CD4-positive, alpha-beta T cell treated with Interleukin-6 for 4 hours (primary cell): ENCODE measurements at regions not wholly inside any gene's neighbourhood (a gene's known extent, or its start where the extent isn't known, plus 50 kb on each side); places are given as distances from the start of the nearest gene placed in this dataset.
A peak's percentile ranks its signal among the peaks of the same experiment; 100 is the strongest.

Source experiments
- DNase-seq: peaks from one replicate; pipeline ENCODE4 v3.0.0-alpha.2; 2020; ENCODE audit warnings: mixed read lengths

DNA sequence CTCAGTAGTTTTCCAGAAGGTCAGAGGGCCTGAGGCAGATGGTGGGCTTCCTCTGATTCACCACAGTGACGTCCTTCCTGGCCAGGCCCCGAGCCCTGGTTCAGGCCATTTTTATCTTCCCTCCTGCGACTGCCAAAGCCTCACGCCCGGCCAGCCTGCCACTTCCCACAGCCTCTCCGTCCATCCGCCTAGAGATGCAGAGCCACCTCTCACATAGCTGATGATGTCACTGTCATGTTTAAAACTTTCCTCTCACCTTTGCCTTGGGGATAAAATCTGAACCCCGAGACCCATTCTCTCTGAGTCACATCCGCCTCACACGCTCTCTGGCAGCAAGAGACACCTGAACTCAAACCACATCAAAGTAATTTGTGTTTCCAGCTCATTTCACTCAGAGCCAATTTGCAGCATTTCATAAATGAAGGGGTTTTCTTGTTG lies 175.3 kb downstream of the QDPR start:
- peak; percentile 76 for DNase-seq

DNA sequence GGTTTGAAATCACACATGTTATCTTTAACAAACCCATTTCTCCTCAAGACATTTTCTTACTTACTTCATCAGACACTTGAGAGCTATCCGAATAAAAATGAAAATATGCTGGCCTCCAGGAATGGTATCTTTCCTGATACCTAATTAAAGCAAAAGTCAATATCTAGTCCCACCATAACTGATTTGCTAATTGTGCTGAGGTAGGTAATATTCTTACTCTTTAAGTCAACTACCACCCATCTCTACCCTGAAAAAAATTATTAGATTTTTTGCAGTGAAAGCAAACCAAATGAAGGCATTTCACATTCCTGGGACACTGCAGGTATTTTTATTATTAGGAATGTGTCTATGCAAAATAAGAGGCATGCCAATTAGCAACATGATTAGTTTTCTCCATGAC lies 175.8 kb downstream of the QDPR start:
- DNase-seq, result no peak

DNA sequence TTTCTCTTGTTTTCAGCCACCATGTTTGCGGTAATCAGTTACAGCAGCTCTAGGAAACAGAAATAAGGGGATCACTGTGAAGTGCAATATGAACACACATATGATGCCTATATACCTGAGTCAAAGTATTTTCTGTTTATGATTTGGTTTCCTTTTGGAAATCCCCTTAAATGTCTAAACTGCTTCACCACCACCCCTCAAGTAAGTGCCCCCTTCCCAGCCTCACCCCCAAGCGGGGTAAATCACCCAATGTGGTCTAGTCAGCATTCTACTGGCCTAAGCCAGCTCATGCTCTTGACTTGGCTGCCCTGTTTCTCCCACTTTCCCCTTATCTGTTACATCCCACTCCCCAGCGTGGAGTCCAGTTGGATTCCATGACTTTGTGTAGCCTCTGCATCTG lies 176.5 kb downstream of the QDPR start:
- DNase-seq, result no peak

DNA sequence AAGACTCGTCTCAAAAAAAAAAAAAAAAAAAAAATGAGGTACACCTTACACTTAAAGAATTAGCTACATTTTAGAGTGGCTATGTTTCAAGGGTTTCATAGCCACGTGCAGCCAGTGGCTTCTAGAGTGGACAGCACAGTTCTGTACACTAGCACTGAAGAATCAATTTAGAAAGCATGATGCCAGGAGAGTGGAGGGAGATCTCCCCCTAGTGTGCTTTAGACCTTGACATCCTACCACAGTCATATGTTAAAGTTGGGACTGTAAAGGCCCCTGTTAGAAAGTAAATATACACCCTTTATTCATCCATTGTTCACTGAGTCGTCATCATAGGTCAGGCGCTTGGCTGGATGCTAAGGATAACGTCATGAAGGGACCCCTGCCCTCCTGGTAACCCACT lies 179.4 kb downstream of the QDPR start:
- no peak for DNase-seq

DNA sequence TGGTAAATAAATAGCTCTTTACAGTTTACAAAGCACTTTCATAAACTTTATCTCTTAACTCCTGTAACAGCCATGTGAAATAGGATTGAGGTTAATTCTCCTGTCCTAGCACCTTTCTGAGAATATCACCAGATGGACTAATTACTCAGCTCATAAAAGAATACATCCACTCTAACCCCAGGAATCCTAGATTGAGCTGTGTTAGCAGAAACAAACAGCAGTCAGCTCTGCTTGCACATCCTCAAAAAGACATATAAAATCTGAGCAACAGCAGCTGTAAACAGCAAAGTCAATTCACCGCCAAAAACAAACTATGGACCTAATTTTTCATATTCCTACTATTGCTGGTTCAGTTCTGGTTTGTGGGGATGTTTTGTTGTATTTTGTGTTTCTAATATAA lies 182.8 kb downstream of the QDPR start:
- no peak for DNase-seq

DNA sequence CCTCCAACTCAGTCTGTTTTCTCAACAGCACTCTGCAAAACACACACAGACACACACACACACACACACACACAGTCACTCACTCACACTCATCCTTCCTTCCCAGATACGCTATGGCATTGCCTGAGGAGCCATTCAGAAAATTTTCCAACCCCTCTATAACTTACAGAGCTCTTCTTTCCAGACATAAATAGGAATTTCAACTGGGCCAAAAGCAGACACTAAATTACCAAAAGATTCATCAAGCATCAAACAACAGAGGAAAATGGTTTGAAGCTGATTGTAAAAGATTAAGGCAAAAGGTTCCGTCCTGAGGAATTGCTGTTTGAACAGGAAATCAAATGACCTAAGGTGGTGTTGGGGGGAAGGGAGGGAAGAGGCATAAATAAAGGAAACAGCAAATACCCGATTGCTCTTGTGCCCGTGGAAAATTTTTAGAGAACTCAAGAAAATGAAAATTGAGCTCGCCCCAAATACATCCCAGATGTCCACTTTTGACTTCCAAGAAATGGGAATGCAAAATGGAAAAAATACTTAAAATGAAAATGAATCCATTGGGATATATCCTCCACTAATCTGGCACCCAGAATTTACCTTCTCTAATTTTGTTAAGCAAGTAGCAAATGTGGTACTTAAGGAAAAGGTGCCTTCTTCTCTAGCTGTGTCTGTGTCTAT lies 183.6 kb downstream of the QDPR start:
- DNase-seq, result no peak

DNA sequence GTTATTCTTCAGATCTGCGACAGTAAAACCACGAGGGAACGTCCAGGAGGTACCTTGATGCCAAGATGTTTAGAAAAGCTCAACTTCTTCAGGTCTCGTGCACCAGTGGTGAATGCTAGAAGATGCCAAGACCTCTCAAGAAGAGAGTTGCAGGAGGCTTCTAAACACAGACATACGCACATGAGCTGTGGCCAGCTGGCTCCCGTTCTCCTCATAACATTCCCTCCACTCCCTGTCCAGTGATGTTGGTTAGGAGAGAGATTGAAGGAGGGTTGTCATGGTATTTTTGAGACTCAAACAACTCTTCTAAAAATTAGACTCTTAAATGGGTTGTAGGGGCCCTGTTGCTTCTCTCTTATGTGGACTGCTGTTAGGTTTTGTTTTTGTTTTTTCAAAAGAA lies 184.3 kb downstream of the QDPR start:
- DNase-seq, result no peak

DNA sequence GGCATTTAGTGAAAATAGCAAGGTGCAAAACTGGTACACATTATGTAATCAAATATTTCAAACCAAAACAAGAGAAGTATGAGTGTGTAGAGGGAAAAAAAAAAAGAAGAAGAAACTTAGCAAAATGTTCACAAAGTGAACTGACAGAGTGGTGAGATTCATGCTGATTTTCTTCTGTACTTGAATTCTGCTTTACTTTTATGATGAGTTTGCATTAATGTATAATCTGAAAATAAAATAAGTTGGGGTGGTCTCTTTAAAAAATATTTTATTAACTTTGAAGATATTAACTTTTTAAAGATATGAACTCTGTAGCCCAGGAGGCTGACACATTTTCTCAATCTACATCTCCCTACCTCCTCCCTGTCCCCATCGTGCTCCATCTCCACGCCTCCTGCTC lies 185.1 kb downstream of the QDPR start:
- no peak for DNase-seq

DNA sequence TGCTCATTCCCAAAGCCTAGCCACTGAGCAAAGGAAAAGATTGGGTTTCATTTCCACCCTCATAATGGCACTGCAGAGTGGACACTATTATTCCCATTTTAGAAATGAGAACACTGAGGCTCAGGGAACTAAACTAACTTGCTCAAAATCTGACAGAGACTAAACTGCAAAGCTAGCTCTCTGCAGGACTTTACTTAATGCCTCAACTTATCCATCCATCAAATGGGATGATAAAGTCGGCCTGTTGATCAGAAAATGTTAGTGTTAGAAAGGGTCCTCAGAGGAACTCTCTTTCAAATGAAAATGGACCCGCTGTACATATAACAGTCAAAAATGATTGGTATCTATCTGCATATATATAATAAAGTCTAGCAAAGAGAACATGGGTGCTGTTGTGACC lies 186.8 kb downstream of the QDPR start:
- no peak for DNase-seq

DNA sequence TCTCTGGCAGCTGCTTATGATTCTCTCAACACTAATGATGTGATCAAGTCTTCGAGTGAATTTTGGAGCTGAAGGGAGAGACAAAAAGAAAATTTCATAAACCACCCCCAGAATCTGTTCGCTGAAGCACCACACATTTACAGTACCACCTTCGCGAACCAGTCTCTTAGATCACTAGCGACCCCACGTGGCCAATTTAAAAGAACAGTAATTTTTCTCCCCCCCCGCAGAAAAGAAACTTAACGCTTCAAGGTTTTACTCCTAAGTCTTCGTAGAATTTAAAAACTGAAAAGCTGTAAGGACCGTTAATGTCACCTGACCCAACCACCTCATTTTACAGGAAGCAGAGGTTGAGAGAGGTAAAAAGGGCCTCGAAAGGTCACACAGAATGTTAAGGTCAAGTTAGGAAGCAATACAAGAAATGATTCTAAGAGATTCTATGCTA lies 187.5 kb downstream of the QDPR start:
- peak; percentile 63 for DNase-seq

DNA sequence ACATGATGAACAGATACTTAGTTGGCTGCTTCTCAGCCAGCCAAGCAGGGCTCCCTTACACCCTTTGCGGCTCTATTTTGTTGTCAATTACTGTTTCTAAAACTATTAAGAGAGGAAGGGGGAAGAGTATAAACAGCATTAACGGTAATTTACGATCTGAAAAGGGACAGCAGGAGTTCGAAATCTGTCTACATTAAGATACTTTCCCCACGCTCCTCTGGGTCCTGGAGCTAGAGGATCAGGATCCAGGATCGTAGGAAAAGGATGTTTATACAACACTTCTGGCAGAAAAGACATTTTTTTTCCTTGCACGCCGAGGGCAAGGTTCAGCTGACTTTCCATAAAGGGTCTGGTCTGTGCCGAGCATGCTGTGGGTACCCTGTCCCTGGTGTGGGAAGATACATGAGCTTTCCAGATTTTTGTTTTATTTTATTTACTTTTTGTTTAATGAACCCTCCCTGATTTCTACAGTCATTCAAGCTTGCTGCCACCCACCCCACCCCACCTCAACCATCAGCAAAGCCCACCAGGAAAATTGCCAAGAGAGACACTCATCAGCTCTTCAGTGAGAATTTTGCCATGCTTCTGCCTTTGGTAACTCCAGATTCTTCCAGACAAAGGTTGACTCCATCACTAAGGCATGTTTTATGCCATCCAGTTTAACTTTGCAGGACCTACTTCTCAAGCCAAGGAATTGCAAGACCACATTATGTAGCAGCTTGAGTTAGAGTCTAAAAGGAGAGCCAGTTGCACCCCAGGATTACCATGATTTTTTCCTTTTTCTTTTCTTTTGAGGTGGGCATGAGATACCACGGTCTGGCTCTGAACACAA lies 188.1 kb downstream of the QDPR start:
- DNase-seq, result no peak

DNA sequence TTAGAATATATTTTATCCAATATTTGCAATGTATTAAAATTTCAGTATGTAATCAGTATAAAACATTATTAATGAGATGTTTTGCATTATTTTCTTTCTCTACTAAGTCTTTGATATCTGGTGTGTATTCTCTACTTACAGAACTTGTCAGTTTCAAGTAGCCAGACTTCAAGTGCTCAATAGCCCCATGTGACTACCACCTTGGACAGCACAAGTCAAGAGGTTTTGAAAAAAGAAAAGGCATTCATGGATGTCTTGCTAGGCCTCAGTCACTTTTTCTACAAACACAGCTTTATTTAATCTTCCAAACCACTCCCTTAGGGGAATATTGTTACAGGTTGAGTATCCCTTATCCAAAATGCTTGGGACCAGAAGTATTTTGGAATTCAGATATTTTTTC lies 189.4 kb downstream of the QDPR start:
- DNase-seq, result no peak

DNA sequence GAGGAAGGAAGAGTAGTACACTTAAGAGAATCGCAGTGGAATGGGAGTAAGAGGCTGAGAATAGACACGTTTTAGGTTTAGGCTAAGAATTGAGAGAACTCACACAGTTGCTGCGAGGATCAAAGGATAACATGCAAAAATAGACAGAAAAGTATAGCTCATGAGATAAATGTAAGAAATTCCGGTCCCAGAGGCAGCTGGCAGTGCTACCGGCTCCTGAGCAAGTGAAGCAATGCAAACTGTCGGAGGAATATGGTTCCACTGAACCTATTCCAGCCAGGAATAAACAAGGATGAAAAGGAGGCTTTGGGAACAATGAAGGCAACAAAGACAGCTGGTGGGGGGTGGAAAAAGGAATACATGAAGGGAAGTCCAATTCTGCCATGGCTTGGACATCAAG lies 191.8 kb downstream of the QDPR start:
- DNase-seq, result no peak

DNA sequence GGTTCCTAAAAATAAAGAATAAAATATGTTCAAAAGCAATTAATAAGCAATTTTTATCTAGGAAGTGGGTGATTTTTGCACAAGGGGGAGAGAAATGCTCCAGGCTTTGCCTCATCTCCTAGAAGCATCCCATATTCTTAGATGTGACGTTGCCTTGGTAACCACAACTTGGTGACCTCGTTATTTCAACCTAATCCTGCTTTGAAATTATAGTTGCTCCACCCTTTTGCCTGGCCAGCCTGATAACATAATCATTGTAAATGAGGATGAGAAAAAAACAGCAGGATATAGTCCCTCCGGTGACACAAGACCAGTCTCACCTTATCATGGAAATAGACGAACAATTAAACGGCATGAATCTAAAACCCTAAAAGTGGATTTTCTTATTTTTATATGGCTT lies 194.4 kb downstream of the QDPR start:
- DNase-seq, result no peak

DNA sequence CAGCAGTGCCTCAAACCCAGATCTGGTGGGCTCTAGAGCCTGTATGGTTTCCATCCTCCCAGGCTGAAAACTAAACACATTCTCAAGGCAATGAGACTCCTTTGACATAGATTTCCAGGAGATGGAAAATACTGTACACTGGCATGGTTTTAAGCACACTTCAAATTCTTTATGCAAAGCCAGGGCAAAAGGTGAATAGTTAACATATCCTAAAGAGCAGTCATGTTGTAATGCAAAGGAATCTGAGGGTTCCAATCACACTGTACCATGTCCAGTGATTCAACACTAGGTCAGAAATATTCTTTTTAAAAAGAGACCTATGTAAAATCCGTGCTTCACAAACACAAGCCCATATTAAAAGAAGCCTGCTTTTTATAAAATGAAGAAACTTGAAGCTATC lies 195.3 kb downstream of the QDPR start:
- no peak for DNase-seq

DNA sequence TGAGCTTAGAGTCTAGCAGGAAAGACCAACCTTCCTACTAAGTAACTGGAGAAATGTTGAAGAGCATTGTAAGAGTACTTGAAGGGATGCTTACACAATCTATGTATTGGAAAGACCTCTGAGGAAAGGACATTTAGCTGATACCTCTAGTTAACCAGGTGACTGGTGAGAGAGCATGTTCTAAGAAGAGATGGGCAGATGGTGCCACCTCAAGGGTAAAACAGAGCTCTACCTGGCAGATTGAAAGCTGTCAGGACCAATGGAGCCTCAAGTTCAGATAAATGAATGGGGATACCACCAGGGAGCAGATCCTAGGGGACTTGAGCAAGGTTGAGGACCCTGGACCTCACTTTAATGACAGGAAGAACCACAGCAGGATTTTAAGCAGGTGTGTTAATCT lies 196.4 kb downstream of the QDPR start:
- no peak for DNase-seq

DNA sequence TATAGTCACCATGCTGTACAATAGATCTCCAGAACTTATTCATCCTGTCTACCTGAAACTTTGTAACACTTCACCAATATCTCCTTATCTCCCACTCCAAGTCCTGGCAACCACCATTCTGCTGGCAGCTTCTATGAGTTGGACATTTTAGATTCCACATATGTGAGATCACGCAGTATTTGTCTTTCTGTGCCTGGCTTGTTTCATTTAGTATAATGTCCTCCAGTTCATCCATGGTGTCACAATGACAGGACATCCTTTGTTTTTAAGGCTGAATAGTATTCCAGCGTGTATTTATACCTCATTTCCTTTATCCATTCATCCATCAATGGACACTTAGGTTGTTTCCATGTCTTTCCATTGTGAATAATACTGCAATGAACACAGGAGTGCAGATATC lies 198.7 kb downstream of the QDPR start:
- no peak for DNase-seq

DNA sequence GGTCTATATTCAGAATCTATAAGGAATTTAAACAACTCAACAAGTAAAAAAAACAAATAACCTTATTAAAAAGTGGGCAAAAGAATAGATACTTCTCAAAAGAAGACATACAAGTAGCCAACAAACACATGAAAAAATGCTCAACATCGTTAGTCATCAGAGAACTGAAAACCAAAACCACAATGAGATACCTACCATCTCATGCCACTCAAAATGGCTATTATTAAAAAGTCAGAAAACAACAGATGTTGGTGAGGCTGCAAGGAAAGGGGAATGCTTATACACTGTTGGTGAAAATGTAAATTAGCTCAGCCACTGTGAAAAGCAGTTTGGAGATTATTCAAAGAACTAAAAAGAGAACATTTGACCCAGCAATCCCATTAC lies 201.6 kb downstream of the QDPR start:
- DNase-seq, result no peak

DNA sequence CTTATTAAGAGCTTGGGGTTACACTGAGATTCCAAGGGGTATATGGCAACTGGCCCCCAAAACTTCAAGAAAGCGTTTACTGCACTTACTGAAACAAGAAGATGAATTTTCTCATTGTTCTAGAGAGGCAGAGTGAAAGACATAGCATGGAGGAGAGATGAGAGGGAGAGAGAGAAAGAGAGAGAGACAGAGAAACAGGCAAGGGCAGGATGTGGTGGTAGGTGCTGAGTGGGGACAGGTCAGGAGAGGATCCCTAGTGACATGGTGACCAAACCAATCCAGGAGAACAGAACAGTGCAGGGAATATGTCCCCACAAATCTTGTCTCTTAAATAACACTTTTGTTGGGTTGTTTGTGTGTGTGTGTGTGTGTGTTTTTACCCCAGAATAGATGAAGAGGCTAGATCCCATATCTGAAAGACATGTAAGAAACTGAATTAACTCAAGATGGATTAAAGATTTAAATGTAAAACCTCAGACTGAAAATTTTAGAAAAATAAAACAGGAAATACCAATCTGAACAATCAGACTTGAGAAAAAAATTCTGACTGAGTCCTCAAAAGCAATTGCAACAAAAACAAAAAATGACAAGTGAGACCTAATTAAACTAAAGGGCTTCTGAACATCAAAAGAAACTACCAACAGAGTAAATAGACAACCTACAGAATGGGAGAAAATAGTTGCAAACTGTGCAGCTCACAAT lies 202.2 kb downstream of the QDPR start:
- no peak for DNase-seq

DNA sequence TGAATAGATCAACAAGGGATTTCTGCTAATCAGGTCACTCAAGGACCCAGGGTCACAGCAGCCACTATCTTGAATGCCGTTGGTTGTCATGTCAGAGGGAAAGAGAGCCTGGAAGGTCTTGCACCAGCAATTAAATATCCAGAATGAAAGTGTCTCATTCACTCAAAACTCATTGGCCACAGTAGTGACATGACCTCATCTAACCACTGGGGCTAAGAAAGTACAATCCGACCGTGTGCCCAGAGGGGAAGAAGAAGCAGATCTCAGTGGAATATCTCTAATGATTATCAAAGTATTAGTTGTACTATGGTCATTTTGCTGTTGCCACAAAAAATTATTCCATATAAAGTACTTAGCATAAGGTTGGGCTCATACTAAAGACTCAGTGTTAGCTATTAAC lies 210.0 kb downstream of the QDPR start:
- DNase-seq, result no peak

DNA sequence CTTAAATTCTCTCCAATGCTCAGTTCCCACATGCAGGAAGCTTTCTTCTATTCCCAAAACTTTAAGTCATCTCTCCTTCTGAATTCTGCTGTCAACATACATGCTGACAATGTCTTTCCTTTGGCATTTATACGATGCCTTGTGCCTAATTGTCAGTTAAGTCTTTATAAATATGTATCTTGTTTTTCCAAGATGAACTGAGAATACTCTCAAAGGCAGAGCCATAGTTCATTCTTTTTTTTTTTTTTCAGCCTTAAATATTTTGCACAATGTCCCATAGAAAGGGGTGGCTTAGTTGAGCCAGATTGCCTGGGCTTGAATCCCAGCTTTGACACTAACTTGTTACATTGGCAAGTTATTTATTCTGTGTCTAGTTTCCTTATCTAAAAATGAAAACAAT lies 210.6 kb downstream of the QDPR start:
- no peak for DNase-seq

DNA sequence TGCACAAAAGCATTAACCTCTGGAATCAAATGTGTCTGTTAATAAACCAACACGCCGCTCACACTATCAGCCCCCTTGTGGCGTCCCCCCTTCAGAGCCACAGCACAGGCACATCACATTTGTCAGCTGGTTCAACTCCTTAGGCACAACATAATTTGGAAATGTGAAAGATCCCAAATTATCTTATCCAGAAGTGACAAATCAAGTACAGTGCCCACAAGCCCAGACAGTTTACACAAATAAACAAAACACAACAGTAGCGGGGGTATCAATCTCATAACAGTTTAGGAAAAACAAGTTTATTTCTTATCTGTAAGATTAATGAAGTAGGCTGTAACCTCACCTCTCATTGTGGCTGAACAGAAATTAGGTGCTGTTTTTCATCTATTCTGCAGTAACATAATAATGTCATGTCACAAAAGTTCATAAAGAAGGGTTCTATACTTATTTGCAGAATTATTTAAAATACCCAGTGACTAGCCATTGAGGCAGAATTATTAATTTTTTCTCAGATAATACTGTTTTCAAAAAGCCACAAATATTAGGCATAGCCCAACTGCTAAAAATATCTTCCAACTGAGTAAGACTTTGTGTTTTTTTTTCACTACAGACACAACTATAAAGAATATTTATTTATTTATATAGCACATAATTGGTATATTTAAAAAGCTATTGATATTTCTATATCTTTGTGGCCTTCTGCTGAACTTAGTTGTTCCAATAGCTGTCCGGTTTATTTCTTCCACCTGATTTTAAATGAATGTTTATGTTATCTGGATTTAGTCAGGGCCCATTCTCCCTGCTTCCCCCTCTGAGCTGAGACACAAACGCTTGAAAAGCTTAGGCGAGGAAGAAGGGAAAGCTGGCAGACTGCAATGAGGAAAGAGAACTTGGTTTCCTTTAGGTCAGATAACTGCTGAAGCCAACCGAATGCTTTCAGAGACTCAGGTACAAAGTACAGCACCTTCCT lies 214.7 kb downstream of the QDPR start:
- no peak for DNase-seq

DNA sequence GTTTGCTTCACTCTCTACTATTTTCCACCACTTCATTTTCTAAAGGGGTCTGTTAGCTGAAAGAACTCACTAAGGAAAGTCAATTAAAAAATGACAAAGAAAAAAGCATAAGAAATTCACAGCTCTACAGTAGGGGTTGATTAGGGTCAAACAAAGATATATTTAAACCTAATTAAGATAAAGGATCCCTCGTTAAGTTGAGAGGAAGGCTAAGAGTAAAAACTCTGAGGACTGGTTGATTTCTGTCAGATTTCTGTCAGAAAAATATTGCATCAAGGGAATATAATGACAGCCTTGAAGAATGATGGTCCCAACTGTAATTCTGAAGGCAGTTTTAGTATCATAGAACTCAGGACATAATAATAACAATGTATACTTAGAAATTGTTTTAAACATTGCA lies 218.0 kb downstream of the QDPR start:
- no peak for DNase-seq
